Lower leg skin (tissue), 3 donors: ENCODE measurements at regions not wholly inside any gene's neighbourhood (a gene's known extent, or its start where the extent isn't known, plus 50 kb on each side); places are given as distances from the start of the nearest gene placed in this dataset.

Experiments
- CTCF ChIP-seq, 3 donors: fragments of 450-650 bp; IDR thresholded peaks; one replicate each; pipeline ENCODE4 v1.5.1; 2016; ENCODE audit warnings: antibody characterized with exemption in 3 of 3, mild to moderate bottlenecking in 3 of 3, moderate library complexity in 2 of 3
- POLR2A ChIP-seq, 2 donors: fragments of 450-650 bp; IDR thresholded peaks; one replicate each; pipeline ENCODE4 v1.6.1; 2016 to 2017; ENCODE audit warnings: antibody characterized with exemption in 2 of 2, mild to moderate bottlenecking in 1 of 2, moderate library complexity in 1 of 2

DNA sequence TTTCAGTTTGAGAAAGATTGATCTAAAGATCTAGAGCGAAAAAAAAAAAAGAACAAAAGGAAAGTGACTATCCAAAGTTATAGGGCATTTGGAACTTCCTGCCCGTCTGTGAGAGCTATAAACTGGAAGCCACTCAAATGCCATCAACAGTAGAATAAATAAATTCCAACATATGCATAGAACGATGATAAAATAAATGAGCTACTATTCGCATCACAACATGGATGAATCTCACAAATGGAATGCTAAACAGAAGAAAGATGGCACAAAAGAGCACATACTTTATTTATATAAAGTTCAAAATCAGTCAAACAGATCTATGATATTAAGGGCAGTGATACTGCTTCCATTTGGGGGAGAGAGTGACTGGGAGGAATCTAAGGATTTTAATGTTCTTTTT lies 128.8 kb downstream of the TTC32 start:
- TF ChIP-seq CTCF (IDR thresholded peaks at IDR 0.05) = no peak
- no peak for TF ChIP-seq POLR2A (IDR thresholded peaks at IDR 0.05)
